GM12874 (cell line): ENCODE measurements at regions not wholly inside any gene's neighbourhood (a gene's known extent, or its start where the extent isn't known, plus 50 kb on each side); places are given as distances from the start of the nearest gene placed in this dataset.

ENCODE experiments used
- TF ChIP-seq, protein P1 (sequence below): IDR thresholded peaks from 2 replicates; pipeline ENCODE4 v1.5.1; 2011; ENCODE audit warnings: low read depth, mild to moderate bottlenecking, control low read depth, low read length, moderate library complexity; ENCODE audit not compliant: insufficient read depth

- TF ChIP-seq, protein P1, sequence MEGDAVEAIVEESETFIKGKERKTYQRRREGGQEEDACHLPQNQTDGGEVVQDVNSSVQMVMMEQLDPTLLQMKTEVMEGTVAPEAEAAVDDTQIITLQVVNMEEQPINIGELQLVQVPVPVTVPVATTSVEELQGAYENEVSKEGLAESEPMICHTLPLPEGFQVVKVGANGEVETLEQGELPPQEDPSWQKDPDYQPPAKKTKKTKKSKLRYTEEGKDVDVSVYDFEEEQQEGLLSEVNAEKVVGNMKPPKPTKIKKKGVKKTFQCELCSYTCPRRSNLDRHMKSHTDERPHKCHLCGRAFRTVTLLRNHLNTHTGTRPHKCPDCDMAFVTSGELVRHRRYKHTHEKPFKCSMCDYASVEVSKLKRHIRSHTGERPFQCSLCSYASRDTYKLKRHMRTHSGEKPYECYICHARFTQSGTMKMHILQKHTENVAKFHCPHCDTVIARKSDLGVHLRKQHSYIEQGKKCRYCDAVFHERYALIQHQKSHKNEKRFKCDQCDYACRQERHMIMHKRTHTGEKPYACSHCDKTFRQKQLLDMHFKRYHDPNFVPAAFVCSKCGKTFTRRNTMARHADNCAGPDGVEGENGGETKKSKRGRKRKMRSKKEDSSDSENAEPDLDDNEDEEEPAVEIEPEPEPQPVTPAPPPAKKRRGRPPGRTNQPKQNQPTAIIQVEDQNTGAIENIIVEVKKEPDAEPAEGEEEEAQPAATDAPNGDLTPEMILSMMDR = no peak
Measured at GRCh38 chr14:98748966-98749365, 523.0 kb downstream of the BCL11B start.

DNA sequence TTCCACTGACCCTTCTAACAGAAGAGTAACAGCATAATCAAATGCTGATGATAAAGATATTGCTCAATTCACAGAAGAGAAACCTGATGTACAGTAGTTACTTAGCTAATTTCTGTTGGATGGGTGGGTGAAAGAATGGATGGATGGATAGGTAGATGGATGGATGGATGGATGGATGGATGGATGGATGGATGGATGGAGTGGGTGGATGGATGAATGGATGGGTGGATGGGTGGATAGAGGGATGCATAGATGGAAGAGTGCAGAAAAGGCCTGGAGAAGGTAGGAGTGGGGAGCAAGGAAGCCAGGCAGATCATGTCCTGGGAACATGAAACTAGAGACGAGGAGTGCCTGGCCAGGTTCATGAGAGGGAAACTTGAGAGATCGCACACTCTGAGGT lies 520.9 kb downstream of the BCL11B start:
- TF ChIP-seq, protein P1 = no peak

- TF ChIP-seq, protein P1 = no peak
Measured at GRCh38 chr14:98752660-98753059, 519.3 kb downstream of the BCL11B start.

- TF ChIP-seq, protein P1 = no peak
Measured at GRCh38 chr14:98754343-98755020, 517.5 kb downstream of the BCL11B start.

DNA sequence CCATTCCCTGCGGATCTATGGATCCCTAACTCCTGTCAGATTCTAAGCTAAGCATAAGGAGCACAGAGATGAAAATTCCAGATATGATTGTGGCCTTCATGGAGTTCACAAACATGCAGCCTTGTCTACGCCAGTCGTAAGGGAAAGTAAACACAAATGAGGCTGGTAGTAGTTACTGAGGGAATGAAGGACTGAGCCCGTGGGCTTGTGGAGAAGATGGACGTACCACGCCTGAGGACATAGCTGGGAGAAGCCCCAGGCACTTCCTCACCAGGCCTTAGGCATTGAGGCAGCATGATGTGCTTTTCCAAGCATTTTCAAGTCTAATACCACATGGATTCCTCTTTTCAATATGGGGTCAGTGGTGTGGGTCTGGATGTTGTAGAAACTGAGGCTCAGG lies 515.2 kb downstream of the BCL11B start:
- TF ChIP-seq, protein P1 = no peak

DNA sequence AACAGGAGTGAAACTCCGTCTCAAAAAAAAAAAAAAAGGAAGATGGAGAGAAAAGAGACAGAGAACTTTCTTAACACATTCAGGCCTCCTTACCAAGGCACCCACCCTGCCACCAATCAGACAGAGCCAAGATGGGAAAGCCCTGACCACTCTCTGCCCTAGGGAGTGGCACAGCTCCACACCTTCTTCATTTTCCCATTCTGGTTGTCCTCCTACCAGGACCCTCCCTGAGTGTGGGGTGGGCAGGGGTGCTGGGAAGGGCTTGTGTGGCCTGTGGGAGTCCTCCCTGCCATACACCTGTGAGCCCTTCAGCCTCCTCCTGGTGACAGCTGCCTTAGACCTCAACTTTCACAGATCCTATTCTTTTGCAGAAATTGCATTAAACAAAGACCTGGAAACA lies 513.6 kb downstream of the BCL11B start:
- TF ChIP-seq, protein P1 = no peak

GRCh38 chr14:98761993-98762392 lies 510.0 kb downstream of the BCL11B start:
- TF ChIP-seq, protein P1 = no peak
